GM20000 (cell line): ENCODE measurements at regions not wholly inside any gene's neighbourhood (a gene's known extent, or its start where the extent isn't known, plus 50 kb on each side); places are given as distances from the start of the nearest gene placed in this dataset.

Experiments used
- DNase-seq: peaks from one replicate; pipeline ENCODE4 v3.0.0; 2012; ENCODE audit warnings: low spot score
- CTCF ChIP-seq: IDR thresholded peaks from 2 replicates; pipeline ENCODE4 v1.5.1; 2012; ENCODE audit warnings: mild to moderate bottlenecking, control low read depth; ENCODE audit errors: extremely low read depth, missing control alignments

- DNase-seq = no peak
- TF ChIP-seq CTCF = no peak
Observed at GRCh38 chr3:168327856-168328255, 232.1 kb upstream of the GOLIM4 start.

- no peak for TF ChIP-seq CTCF
- DNase-seq = no peak
Observed at GRCh38 chr3:168325684-168326083, 230.0 kb upstream of the GOLIM4 start.

GRCh38 chr3:168322941-168323340 is 227.2 kb upstream of the GOLIM4 start:
- no peak for DNase-seq
- no peak for TF ChIP-seq CTCF

GRCh38 chr3:168314166-168314565 is 218.4 kb upstream of the GOLIM4 start:
- TF ChIP-seq CTCF = no peak
- no peak for DNase-seq

GRCh38 chr3:168312984-168313383 is 217.3 kb upstream of the GOLIM4 start:
- no peak for TF ChIP-seq CTCF
- DNase-seq = no peak

GRCh38 chr3:168307893-168308292 is 212.2 kb upstream of the GOLIM4 start:
- DNase-seq = no peak
- no peak for TF ChIP-seq CTCF

- TF ChIP-seq CTCF = no peak
- no peak for DNase-seq
Observed at GRCh38 chr3:168295027-168295426, 199.3 kb upstream of the GOLIM4 start.

- TF ChIP-seq CTCF = no peak
Observed at GRCh38 chr3:168292296-168292695, 196.6 kb upstream of the GOLIM4 start.

More at GRCh38 chr3:168292296-168292695, 196.6 kb upstream of the GOLIM4 start:
- DNase-seq = no peak
